T-helper 1 cell treated with Interleukin-12 subunit alpha and Interleukin-12 subunit beta and Interleukin-4 antibody, amounts not matched to agents 30 ng/mL and 1 ng/mL, for 36 hours (primary cell): ENCODE measurements at regions not wholly inside any gene's neighbourhood (a gene's known extent, or its start where the extent isn't known, plus 50 kb on each side); places are given as distances from the start of the nearest gene placed in this dataset.

Source experiments
- intact Hi-C: fragments of 100-400 bp; cut with micrococcal nuclease; formaldehyde crosslinking; loops from one replicate; pipeline ENCODE4 v1.15.1; 2024

GRCh38 chr7:32347244-32347828 lies 142.8 kb downstream of the LSM5 start:
- intact Hi-C loops: loop anchor here (2.0 kb wide), 1 partner anchor 137 kb away; no protein-coding TSS in a partner anchor

- intact Hi-C loops: loop anchor here (2.0 kb wide), 1 partner anchor 135 kb away; no protein-coding TSS in a partner anchor
These were observed 143.9 kb downstream of the LSM5 start for GRCh38 chr7:32346253-32346652.

- intact Hi-C loops: no loop called here
These were observed 153.5 kb downstream of the LSM5 start for GRCh38 chr7:32336726-32337125.

DNA sequence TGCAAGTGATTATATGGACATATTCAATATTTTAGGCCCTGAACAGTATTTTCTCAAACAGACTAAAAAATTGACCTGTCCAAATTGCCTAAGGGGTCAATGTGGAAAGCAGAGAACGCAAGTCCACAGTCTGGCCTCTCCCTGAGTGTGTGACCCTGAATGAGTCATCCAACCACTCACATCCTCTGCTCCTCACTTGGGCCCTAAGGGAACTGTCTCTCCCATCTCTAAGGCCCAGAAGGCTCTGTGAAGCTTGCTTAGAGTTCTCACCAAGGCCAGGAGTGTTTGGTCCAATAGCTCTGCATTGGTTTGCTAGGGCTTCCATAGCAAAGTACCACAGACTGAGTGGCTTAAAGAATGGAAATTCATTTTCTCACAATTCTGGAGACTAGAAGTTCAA lies 155.1 kb downstream of the LSM5 start:
- intact Hi-C loops: no loop called here

DNA sequence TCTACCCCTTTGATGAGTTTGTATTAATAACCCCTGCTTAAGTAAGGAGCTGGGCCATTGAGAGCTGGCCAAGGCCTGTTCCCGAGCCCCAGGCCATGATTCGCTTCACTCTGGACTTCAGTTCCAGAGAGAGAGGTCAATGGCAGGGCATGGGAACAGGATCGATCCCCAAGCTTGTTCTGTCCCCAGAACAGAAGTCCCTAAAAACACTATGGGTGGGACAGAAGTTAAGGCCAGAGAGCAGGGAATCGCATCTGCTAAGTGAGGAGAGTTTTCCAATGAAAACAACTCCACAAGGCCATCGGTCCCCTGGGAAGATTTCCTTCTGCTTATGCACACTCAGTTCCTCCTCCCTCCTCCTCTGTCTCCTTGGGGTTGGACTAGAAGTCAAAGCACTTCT lies 159.6 kb downstream of the LSM5 start:
- intact Hi-C loops: no loop called here

GRCh38 chr7:32326078-32326477 lies 164.1 kb downstream of the LSM5 start:
- intact Hi-C loops: no loop called here

- intact Hi-C loops: no loop called here
These were observed 166.5 kb downstream of the LSM5 start for GRCh38 chr7:32323712-32324111.

DNA sequence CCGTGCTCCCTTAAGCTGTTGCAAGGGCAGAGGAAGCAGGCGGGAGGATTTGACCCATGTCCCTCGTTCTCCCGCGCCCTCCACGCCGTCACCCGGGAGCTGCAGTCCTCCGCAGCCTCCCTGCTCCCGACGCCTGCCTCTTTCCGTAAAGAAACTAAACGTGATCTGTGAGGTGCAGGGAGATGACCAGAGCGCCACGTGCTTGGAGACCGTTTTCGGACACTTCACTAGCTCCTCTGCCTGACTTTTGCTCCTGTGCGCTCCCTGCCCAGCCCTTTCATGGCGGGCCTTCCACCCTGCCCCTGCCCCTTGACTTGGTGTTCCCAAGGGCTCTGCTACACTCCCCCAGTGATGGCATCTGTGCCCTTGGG lies 171.2 kb downstream of the LSM5 start:
- intact Hi-C loops: no loop called here

GRCh38 chr7:32318300-32319011 lies 171.7 kb downstream of the LSM5 start:
- intact Hi-C loops: no loop called here

- intact Hi-C loops: no loop called here
These were observed 173.3 kb downstream of the LSM5 start for GRCh38 chr7:32316839-32317238.

GRCh38 chr7:32314761-32315160 lies 175.4 kb downstream of the LSM5 start:
- intact Hi-C loops: no loop called here

DNA sequence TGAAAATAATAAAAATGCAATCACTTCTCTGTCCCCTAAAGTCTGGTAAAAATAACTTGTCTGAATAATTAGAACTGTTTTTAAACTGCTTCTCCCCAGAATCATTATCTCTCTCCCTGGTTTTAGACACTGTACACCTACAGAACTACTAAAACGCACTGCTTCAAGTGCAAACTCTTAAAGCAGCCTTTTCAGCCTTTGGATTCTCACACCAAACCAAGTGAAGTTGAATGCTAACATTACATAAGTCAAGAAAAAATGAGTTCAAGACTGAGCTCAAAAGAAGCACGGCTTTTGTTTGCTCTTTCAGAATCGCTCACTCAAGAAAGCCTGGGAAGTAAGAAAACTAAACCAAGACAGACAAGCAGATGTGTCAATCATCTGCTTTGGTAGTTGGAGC lies 188.8 kb downstream of the LSM5 start:
- intact Hi-C loops: no loop called here

- intact Hi-C loops: no loop called here
These were observed 191.0 kb downstream of the LSM5 start for GRCh38 chr7:32299133-32299702.

DNA sequence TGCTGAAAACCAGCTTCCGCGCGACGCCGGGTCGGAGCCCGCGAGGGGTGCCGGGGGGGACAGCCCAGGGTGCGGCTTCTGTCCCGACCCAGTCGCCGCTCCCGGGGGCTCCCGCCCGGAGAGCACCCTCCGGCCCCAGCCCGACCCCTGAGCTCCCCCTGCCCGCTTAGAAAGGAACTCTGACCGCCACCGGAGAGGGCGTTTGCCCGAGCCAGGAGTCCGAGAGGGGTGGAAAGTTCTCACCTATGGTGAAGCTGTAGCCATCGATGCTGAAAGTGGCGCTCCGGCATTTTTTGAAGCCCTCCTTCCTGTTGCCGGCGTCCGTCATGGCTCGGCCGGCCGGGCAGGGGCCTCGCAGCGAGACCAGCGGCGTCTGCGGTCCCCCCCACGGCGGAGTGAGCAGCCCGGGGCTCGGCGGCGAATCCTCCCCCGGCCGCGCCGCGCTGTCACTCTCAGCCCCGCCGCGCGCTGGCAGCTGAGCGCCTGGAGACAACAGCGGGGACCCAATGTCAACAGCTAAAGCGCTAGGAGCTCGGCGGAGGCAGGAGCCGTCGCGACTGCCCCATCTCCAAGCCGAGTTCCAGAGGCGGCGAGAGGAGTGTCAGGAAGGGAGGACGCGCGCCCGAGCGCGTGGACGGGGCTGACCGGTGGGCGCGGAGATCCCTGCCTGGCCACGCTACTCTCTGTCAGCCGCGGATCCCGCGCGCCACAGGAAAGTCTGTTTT lies 191.6 kb downstream of the LSM5 start:
- intact Hi-C loops: no loop called here

- intact Hi-C loops: no loop called here
These were observed 196.3 kb downstream of the LSM5 start for GRCh38 chr7:32293833-32294232.

DNA sequence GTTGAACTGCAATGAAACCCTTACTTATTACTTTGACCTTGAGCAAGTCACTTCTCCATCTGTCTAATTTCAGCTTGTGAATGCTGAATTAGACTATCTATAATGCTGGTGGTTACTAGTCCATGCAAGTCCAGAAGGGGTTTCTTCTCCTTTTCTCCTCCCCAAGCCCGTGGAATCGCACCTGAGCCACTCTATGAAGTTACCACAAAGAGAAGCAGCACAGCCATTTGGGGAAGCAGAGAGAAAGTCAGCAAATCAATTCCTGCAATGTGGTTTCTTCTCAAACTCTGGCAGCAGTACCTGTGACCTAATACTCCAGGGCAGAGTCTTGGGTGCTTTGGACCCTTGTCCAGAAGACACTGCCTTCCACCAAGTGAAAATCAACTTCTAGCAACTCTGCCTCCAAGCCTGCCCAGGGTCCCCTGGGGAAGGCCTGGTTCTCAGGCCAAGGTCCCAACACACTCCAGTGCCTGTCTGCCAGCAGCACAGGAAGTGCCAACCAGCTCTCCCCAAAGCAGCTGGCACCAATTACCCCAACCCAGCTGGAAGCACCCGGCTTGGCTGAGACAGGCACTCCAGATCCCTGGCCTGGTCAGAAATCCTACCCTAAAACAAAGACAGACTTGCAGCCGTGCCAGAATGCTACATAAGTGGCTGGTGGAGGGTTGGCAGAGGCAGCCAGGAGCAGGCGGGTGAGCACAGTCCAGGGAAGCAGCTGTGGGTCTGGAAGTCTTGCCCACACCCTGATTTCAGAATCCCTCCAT lies 200.3 kb downstream of the LSM5 start:
- intact Hi-C loops: no loop called here

DNA sequence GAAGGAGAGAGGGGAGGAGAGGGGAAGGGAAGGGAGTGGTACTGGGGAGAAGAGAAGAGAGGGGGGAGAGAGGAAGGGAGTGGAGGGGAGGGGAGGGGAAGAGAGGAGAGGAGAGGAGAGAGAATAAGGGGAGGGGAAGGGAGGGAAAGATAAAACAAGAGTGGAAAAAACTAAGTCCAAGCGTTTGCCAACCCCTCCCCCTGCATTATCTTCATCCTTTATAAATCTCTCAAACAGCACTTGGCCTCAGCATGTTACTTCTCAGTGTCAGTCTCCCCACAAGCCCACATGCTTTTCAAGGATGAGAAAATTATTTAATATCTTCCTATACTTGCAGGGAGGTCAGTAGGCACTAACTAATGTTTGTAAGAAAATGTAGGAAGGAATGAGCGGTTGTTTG lies 204.5 kb downstream of the LSM5 start:
- intact Hi-C loops: no loop called here

- intact Hi-C loops: no loop called here
These were observed 206.6 kb downstream of the LSM5 start for GRCh38 chr7:32283546-32283945.

GRCh38 chr7:32279500-32279899 lies 209.3 kb upstream of the PDE1C start:
- intact Hi-C loops: no loop called here

GRCh38 chr7:32275216-32276009 lies 205.2 kb upstream of the PDE1C start:
- intact Hi-C loops: no loop called here

- intact Hi-C loops: no loop called here
These were observed 203.1 kb upstream of the PDE1C start for GRCh38 chr7:32273297-32273696.
